ENCODE measurements at regions not wholly inside any gene's neighbourhood (a gene's known extent, or its start where the extent isn't known, plus 50 kb on each side); places are given as distances from the start of the nearest gene placed in this dataset.

DNA sequence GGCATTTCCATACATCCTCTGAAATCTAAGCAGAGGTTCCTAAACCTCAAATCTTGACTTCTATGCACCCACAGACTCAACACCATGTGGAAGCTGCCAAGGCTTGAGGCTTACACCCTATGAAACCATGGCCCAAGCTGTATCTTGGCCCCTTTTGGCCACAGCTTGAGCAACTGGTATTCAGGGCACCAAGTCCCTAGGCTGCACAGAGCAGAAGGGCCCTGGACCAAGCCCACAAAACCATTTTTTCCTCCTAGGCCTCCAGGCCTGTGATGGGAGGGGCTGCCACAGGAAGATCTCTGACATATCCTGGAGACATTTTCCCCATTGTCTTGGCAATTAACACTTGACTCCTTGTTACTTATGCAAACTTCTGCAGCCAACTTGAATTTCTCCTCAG, 54.4 kb upstream of the IL12A start:
- in situ Hi-C loops (cut with HindIII; ENCODE audit: low pct_ligation_motif_present, low pct_unique_long_range_greater_than_20kb, low sequenced_read_pairs), result no loop called here
- no peak for DNase-seq

DNA sequence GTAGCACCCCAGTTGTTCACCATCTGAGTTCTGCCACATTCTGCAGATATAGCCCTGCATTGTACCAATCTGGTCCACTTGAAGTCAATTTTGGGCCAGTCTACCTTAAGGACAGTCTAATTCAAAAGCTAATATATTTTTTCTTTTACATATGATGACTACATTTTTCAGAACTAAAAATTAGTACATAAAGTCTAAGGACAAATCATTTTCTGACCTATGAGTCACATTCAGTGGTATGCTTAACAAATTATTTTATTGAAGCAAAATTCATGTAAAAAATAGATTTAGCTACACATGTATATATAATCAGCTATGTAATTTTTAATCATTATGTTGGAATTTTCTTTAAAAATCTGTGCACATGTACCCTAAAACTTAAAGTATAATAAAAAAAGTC, 52.1 kb upstream of the IL12A start:
- in situ Hi-C loops (cut with HindIII; ENCODE audit: low pct_ligation_motif_present, low pct_unique_long_range_greater_than_20kb, low sequenced_read_pairs), result no loop called here
- DNase-seq, result no peak

- DNase-seq, result no peak
- in situ Hi-C loops (cut with HindIII; ENCODE audit: low pct_ligation_motif_present, low pct_unique_long_range_greater_than_20kb, low sequenced_read_pairs), result no loop called here
Measured at GRCh38 chr3:159937561-159938166, 51.0 kb upstream of the IL12A start.

DNA sequence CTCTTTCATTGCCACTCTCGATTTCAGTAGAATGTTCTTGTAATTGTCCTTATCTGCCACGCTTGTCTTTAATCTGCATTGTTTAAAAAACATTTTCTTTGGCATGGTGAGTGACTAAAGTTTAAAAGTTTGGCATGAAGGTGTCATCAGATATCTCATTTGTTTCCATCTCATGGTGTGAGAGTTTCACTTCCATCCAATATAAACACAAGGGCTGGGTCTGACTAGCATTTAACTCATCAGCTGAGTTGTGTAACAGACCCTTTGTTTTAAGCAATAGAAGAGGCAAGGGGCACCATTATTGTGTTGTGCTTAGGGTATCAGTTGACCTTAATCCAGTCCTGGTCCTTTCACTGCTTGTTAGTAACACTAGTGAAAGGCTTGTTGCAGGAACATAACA, 49.9 kb upstream of the IL12A start:
- no peak for DNase-seq
- in situ Hi-C loops (cut with HindIII; ENCODE audit: low pct_ligation_motif_present, low pct_unique_long_range_greater_than_20kb, low sequenced_read_pairs), result no loop called here
